ENCODE measurements at regions not wholly inside any gene's neighbourhood (a gene's known extent, or its start where the extent isn't known, plus 50 kb on each side); places are given as distances from the start of the nearest gene placed in this dataset.

DNA sequence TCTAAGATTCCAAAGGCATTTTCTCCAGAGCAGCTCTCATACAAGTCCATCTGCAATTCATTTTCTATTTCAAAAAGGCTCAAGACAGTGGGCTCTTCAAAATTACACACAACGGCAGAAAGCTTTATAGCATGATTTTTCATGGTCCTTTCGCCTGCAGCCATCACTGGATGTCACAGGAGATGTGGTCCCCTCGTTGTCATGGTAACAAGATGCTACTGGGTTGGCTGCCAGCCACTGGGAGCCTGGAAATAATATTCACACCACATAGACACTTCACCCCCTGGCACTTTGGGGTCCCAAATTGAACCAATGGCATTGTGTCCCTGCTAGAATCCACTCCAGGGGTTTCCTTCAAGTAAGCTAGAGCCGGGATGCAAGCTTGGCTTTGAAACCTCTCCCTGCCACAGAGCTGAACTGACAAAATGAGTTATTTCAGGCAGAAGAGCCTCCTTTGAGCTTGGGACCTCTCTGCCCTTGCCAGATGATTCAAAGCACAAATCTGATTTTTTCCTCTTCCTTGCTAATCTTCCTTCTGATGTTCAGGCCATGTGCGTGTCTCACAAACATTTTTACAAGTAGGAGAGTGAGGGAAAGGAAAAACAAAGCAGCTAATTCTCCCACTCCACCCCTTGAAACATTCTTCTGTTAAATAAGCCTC is 512.6 kb upstream of the ADAMTS9 start:
- Mint-ChIP-seq H3K36me3 (ENCODE audit: low read depth) (no peaks in the 10 kb centered on the region), H3K4me3 (no peak overlapping the region), H3K27ac (no peak overlapping the region), H3K9me3 (peaks cover 20% of the 10 kb centered on the region), H3K27me3 (no peaks in the 10 kb centered on the region), H3K4me1 (ENCODE audit: low read depth) (no peaks in the 10 kb centered on the region)
- intact Hi-C loops (cut with micrococcal nuclease) = no loop called here

DNA sequence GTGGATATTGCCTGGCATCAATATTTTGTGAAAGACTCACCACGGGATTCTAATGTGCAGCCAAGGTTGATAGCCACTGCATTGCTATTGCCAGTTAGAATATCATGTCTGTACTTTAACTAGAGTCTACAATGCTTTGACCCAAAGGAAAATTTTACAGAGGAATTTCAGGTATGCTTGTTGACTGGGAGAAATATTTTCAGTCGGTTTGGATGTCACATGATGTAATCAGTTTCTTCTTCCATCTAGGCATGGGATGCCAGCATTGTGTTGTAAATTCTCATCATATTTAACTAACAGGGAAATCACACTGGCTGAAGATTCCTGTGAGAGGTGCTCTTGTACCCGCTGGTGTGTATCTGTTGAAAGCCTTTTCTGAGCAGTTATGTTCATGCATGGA is 508.9 kb upstream of the ADAMTS9 start:
- Mint-ChIP-seq H3K27ac (no peak overlapping the region), H3K27me3 (no peaks in the 10 kb centered on the region), H3K4me3 (no peak overlapping the region), H3K36me3 (ENCODE audit: low read depth) (no peaks in the 10 kb centered on the region), H3K4me1 (ENCODE audit: low read depth) (no peaks in the 10 kb centered on the region), H3K9me3 (peaks cover 14% of the 10 kb centered on the region)
- intact Hi-C loops (cut with micrococcal nuclease) = no loop called here

DNA sequence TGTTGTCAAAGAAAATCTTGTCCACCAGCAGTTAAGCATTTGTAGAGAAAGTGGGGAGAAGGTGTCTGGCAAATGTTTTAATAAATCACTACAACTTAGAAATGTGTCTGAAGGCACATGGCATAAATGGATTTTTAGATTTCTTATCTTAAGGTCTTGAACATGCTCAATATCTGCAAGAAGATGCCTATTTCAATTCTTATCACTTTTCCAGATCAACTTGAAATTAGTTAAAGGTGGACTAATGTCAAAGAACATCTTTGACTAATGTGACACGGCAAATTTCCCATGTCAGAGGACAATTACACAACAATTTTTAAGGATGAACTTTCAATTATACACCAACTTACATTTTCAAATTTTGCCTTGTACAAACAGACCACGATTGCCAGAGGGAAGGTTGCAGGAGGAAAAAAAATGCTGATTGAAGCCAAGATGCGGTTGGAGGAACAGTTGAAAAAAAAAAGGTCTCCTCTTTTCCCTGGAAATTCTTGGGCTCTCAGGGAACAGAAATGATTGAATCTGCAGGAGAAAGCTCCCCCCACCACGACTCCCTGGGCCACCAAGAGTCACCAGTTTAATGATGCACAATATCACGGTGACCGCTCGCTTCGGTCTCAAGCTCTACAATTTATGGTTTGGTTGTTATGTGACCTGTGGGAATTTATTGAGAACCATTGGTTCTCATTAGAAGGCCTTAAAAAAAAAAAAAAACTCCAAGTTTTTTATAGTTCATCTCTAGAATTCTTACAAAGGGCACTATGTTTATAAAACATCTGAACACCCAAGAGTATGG is 507.6 kb upstream of the ADAMTS9 start:
- Mint-ChIP-seq H3K27ac (no peak overlapping the region), H3K9me3 (peaks cover 8% of the 10 kb centered on the region), H3K27me3 (no peaks in the 10 kb centered on the region), H3K4me3 (no peak overlapping the region), H3K4me1 (ENCODE audit: low read depth) (no peaks in the 10 kb centered on the region), H3K36me3 (ENCODE audit: low read depth) (no peaks in the 10 kb centered on the region)
- intact Hi-C loops (cut with micrococcal nuclease) = no loop called here

DNA sequence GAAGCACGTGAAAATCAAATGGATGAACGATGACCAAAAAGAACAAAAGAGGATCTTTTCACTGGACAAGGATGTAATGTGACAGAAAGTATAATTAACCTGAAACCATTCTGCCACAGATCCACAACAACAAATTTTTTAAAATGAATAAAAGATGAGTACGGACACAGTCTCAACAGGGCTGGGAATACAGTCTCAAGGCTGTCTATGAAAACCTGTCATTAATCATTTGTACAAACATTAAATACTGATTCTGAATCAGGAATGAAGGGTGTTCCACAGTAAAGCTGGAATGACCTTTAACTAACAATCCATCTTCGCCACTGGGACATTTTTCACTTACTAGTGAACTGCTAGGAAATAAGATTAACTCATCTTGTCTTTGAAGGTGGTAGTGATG is 506.9 kb upstream of the ADAMTS9 start:
- Mint-ChIP-seq H3K4me3 (no peak overlapping the region), H3K36me3 (ENCODE audit: low read depth) (no peaks in the 10 kb centered on the region), H3K9me3 (peaks cover 13% of the 10 kb centered on the region), H3K27me3 (no peaks in the 10 kb centered on the region), H3K27ac (no peak overlapping the region), H3K4me1 (ENCODE audit: low read depth) (no peaks in the 10 kb centered on the region)
- intact Hi-C loops (cut with micrococcal nuclease) = no loop called here

DNA sequence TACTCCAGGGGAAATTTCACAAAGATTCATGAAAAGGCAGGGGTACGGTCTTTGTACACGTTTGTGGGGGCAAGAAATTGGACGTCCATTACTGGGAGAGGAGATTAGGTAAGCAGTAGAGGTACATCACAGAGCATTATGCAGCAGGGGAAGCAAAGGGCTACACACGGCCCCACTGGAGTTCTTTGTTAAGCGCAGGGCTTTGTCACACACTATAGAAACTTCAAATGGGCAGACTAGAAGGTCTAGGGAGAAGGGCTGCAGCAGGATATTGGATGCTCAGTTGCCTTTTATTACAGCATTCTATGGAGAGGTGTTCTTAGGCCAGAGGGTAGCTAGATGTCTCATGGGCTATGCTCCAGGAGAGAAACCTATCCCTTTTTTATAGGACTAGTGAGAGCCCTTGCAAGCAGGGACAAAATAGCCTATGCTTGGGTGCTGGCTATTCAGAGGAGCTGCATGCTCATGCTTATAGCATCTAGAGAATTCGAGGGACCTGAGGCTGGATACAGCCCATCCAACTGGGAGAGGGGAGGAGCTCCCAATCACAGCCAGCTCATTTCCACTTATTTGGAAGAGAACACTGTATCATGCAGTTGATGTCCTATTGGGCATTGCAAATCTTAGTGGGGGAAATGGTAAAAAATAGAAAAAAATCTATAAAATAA is 506.4 kb upstream of the ADAMTS9 start:
- H3K9me3 Mint-ChIP-seq = peaks cover 17% of the 10 kb centered on the region
- no peak overlapping the region for H3K4me3 Mint-ChIP-seq
- no peak overlapping the region for H3K27ac Mint-ChIP-seq
- intact Hi-C loops (cut with micrococcal nuclease) = no loop called here
- no peaks in the 10 kb centered on the region for H3K36me3 Mint-ChIP-seq (ENCODE audit: low read depth)
- no peaks in the 10 kb centered on the region for H3K27me3 Mint-ChIP-seq
- H3K4me1 Mint-ChIP-seq (ENCODE audit: low read depth) = no peaks in the 10 kb centered on the region

DNA sequence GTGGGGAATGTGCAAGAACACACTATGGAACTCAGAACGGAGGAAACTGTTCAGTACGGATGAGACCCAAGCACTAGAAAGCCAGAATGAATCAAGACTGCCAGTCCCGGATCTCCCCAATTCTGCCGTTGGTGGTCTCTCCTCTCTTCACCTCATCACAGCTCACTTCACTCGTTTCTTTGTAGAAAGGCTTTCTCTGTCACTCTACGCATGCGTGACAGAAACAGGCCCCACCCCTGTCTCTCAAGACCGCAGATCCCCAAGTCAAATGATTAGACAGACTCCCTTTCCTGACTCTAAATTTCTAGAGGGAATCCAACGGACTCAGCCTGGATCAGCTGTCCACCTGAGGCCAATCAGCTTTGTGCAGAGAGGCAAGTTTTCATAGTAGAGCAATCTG is 505.7 kb upstream of the ADAMTS9 start:
- Mint-ChIP-seq H3K4me3 (no peak overlapping the region), H3K36me3 (ENCODE audit: low read depth) (no peaks in the 10 kb centered on the region), H3K9me3 (peaks cover 17% of the 10 kb centered on the region), H3K4me1 (ENCODE audit: low read depth) (no peaks in the 10 kb centered on the region), H3K27me3 (no peaks in the 10 kb centered on the region), H3K27ac (no peak overlapping the region)
- intact Hi-C loops (cut with micrococcal nuclease) = no loop called here

DNA sequence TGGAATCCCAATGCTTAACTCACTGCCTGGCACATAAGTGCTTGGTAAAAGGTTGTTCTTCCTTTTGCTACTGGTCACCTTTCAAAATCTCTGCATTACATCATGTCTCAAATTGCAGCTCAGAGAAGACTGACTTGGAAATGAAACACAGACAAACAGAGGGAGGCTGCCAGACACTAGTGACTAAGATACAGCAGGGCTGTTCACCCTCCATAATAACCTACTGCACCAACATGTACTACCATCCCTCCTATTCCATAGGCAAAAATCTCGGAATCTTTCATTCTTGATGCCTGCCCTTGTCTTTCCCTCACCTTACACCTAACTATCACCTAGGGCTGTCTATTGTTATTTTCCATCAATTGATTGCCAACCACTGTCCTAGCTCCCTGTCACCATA is 502.3 kb upstream of the ADAMTS9 start:
- H3K27ac Mint-ChIP-seq = no peak overlapping the region
- H3K27me3 Mint-ChIP-seq = no peaks in the 10 kb centered on the region
- intact Hi-C loops (cut with micrococcal nuclease) = no loop called here

DNA sequence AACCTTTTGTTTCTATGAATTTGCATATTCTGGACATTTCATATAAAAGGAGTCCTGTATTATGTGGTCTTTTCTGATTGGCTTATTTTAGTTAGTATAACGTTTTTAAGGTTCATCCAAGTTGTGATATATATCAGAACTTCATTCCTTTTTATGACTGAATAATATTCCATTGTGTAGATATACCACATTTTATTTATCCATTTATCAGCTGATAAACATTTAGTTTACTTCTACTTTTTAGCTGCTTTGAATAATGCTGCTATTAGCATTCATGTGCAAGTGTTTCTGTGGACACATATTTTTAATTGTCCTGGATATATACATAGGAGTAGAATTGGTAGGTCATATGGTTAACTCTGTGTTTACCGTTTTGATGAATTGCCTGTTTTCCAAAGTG is 498.5 kb upstream of the ADAMTS9 start:
- no peaks in the 10 kb centered on the region for H3K27me3 Mint-ChIP-seq

More for the DNA sequence above, 502.3 kb upstream of the ADAMTS9 start:
- Mint-ChIP-seq H3K36me3 (ENCODE audit: low read depth) (no peaks in the 10 kb centered on the region), H3K9me3 (peaks cover 34% of the 10 kb centered on the region), H3K4me1 (ENCODE audit: low read depth) (no peaks in the 10 kb centered on the region), H3K4me3 (no peak overlapping the region)

DNA sequence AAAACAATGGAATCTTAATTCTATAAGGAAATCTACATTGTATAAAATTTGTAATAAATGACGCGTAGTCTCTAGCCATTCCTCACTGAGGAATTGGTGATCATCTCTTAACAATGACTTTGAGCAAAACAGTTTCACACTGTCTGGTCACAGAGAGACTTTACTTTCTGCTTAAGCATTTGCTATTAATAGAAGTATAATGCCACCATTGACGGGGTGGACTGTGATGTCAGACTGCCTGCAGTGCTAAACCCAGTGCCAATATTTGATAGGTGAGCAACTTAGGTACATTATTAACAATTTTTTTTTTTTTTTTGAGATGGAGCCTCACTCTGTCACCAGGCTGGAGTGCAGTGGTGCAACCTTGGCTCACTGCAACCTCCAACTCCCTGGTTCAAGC is 494.9 kb upstream of the ADAMTS9 start:
- intact Hi-C loops (cut with micrococcal nuclease) = no loop called here
- H3K4me1 Mint-ChIP-seq (ENCODE audit: low read depth) = no peaks in the 10 kb centered on the region
- H3K27ac Mint-ChIP-seq = no peak overlapping the region
- H3K36me3 Mint-ChIP-seq (ENCODE audit: low read depth) = no peaks in the 10 kb centered on the region
- H3K27me3 Mint-ChIP-seq = no peaks in the 10 kb centered on the region
- no peak overlapping the region for H3K4me3 Mint-ChIP-seq
- H3K9me3 Mint-ChIP-seq = peaks cover 16% of the 10 kb centered on the region

More for the DNA sequence above, 498.5 kb upstream of the ADAMTS9 start:
- no peak overlapping the region for H3K27ac Mint-ChIP-seq
- no peak overlapping the region for H3K4me3 Mint-ChIP-seq
- no peaks in the 10 kb centered on the region for H3K4me1 Mint-ChIP-seq (ENCODE audit: low read depth)
- peaks cover 40% of the 10 kb centered on the region for H3K9me3 Mint-ChIP-seq
- H3K36me3 Mint-ChIP-seq (ENCODE audit: low read depth) = no peaks in the 10 kb centered on the region
- intact Hi-C loops (cut with micrococcal nuclease) = no loop called here

DNA sequence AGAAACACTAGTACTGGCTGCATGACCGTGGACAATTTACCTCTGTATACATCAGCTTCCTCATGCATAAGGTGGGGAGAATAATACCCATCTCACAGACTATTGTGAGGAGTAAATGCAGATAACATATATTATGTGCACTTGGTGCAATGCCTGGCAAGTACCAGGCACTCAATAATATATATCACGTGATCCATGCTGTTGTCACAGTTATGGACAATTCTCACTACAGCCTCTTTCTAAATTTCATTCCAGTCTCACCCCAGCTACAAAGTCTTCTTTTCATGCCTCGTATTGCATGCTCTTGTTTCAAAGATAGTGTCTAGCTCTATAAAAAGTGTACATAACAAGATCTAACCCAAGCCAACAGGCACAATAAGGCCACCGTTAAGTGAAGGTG is 494.3 kb upstream of the ADAMTS9 start:
- Mint-ChIP-seq H3K27me3 (no peaks in the 10 kb centered on the region), H3K4me1 (ENCODE audit: low read depth) (no peaks in the 10 kb centered on the region), H3K4me3 (no peak overlapping the region), H3K36me3 (ENCODE audit: low read depth) (no peaks in the 10 kb centered on the region), H3K9me3 (peaks cover 14% of the 10 kb centered on the region), H3K27ac (no peak overlapping the region)
- intact Hi-C loops (cut with micrococcal nuclease) = no loop called here

DNA sequence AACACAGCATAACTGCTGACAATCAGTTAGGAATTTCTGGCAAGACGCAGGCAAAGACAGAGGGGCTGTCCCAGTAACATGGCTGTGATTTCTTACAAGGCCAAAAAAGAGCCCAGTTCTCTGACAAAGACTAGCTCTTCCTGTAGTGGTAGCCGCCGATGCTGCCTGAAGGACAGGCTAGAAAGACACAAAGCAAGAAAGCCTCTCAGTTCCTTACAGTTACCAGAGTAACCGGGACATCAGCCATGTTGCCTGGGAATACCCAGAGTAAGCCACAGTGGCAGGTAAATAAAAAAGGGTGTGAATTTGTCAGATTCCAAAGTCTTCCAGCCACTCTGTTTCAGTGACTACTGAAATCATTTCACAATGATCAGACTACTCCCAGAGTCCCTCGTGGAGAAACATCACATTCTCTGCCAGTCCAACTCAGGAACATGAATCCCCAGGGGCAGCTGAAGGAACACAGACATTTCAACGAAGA is 493.6 kb upstream of the ADAMTS9 start:
- H3K4me1 Mint-ChIP-seq (ENCODE audit: low read depth) = no peaks in the 10 kb centered on the region
- no peaks in the 10 kb centered on the region for H3K27me3 Mint-ChIP-seq
- H3K4me3 Mint-ChIP-seq = no peak overlapping the region
- no peaks in the 10 kb centered on the region for H3K36me3 Mint-ChIP-seq (ENCODE audit: low read depth)
- no peak overlapping the region for H3K27ac Mint-ChIP-seq
- intact Hi-C loops (cut with micrococcal nuclease) = no loop called here
- peaks cover 14% of the 10 kb centered on the region for H3K9me3 Mint-ChIP-seq

DNA sequence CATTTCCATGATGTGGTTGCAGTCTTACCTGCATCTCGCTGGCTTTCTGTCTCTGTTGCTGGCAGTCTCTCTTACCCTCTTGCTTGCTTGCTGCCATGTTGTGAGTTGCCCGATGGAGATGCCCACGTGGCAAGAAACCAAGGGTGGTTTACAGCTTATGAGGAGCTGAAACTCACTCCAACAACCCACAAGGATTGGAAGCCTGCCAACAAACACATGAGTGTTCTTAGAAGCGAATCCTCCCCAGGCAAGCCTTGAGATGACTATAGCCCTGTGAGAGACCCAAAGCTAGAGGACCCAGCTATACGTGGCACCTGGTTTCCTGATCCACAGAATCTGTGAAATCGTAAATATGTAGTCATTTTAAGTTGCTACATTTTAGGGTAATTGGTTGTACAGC is 490.9 kb upstream of the ADAMTS9 start:
- Mint-ChIP-seq H3K27me3 (no peaks in the 10 kb centered on the region), H3K4me1 (ENCODE audit: low read depth) (no peaks in the 10 kb centered on the region), H3K4me3 (no peak overlapping the region), H3K9me3 (no peaks in the 10 kb centered on the region), H3K27ac (no peak overlapping the region), H3K36me3 (ENCODE audit: low read depth) (no peaks in the 10 kb centered on the region)
- intact Hi-C loops (cut with micrococcal nuclease) = no loop called here

DNA sequence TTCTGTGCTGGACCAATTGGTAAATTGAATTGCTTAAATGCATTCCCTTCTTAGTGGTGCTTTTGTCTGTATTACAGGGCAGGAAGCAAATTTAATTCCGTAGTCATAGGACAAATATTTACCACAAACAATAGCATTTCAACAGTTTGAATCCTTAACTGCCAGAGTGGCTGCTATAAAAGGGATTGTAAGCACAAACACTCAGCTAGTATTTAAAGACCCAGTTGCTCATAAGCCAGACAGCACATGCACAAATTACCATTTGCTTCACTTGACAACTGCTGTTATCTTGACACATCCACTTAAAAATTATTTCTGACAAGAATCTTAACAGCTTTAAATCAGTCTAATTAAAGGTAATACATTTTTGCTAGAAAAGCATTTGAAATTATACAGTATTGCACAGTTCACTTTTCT is 490.2 kb upstream of the ADAMTS9 start:
- Mint-ChIP-seq H3K4me1 (ENCODE audit: low read depth) (no peaks in the 10 kb centered on the region), H3K36me3 (ENCODE audit: low read depth) (no peaks in the 10 kb centered on the region), H3K27me3 (no peaks in the 10 kb centered on the region), H3K4me3 (no peak overlapping the region), H3K9me3 (no peaks in the 10 kb centered on the region), H3K27ac (no peak overlapping the region)
- intact Hi-C loops (cut with micrococcal nuclease) = no loop called here

DNA sequence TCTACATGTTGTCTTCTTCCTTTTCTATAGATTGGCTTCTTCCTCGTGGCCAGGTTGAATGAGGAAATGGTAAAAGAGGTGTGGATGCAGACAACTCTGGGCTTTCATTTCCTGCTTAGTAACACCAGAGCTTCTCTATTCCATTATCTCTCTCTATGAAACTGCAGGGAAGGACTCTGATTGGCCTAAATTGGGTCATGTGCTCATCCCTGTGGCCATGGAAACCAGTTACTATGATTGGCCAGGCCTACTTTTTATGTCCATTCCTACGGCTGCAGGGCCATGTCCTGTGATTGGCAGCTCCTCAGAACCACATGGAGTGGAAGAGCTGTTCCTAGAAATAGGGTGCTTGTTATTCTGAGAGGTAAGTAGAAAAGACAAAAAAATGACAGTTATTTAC is 486.9 kb upstream of the ADAMTS9 start:
- H3K4me1 Mint-ChIP-seq (ENCODE audit: low read depth) = no peaks in the 10 kb centered on the region
- H3K27me3 Mint-ChIP-seq = no peaks in the 10 kb centered on the region
- no peaks in the 10 kb centered on the region for H3K36me3 Mint-ChIP-seq (ENCODE audit: low read depth)
- H3K4me3 Mint-ChIP-seq = no peak overlapping the region
- intact Hi-C loops (cut with micrococcal nuclease) = no loop called here
- H3K27ac Mint-ChIP-seq = no peak overlapping the region
- no peaks in the 10 kb centered on the region for H3K9me3 Mint-ChIP-seq
